Left ventricle myocardium inferior (tissue), 1 donor: ENCODE measurements at regions not wholly inside any gene's neighbourhood (a gene's known extent, or its start where the extent isn't known, plus 50 kb on each side); places are given as distances from the start of the nearest gene placed in this dataset.

Experiments
- DNase-seq: peaks from one replicate; pipeline ENCODE4 v3.0.0-alpha.2; 2020
- H3K27ac ChIP-seq: fragments of 200-600 bp; replicated peaks from 2 replicates; pipeline ENCODE4 v1.8.0; 2021
- H3K27me3 ChIP-seq: fragments of 200-600 bp; 2 replicates; pipeline ENCODE4 v1.8.0; 2021; ENCODE audit warnings: low read depth
- H3K36me3 ChIP-seq: fragments of 200-600 bp; 2 replicates; pipeline ENCODE4 v1.8.0; 2021
- H3K4me1 ChIP-seq: fragments of 200-600 bp; 2 replicates; pipeline ENCODE4 v1.8.0; 2021
- H3K4me3 ChIP-seq: fragments of 200-600 bp; 2 replicates; pipeline ENCODE4 v1.8.0; 2021; ENCODE audit warnings: mild to moderate bottlenecking, moderate library complexity
- H3K9me3 ChIP-seq: fragments of 200-600 bp; replicated peaks from 2 replicates; pipeline ENCODE4 v1.8.0; 2021
- CTCF ChIP-seq: fragments of 200-600 bp; IDR thresholded peaks from 2 replicates; pipeline ENCODE4 v1.8.0; 2021; ENCODE audit warnings: antibody characterized with exemption, mild to moderate bottlenecking, borderline replicate concordance
- intact Hi-C: fragments of 100-400 bp; cut with micrococcal nuclease; formaldehyde crosslinking; loops from one replicate; pipeline ENCODE4 v1.11.0; 2022
- donor health status: DM: no; HTN: yes; CAD: no; lungs with severe emphysema.

DNA sequence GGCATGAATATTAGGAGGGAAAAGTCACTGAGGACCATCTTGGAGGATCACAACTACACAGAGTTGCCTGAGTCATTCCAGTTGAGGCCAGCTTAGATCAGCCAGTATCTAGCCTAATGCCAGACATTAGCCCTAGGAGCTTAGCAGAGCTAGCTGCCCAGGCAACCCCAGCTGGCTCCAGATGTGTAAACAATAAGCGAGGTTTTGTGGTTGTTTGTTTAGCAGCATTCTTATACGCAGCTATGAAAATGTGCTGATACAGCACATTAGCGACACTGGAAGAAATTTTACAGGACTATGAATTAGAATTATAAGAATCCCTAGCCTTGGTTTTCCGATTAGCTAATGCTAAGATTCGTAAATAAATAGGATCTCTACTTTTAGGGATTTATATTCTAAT is 59.3 kb downstream of the BTBD3 start:
- Histone ChIP-seq H3K4me3 (no peak overlapping the region), H3K36me3 (no peaks in the 10 kb centered on the region), H3K27ac (no peak overlapping the region), H3K27me3 (no peaks in the 10 kb centered on the region), H3K9me3 (peaks cover 9% of the 10 kb centered on the region), H3K4me1 (peaks cover under 1% of the 10 kb centered on the region)
- no peak for TF ChIP-seq CTCF
- intact Hi-C loops, result no loop called here
- DNase-seq, result no peak

DNA sequence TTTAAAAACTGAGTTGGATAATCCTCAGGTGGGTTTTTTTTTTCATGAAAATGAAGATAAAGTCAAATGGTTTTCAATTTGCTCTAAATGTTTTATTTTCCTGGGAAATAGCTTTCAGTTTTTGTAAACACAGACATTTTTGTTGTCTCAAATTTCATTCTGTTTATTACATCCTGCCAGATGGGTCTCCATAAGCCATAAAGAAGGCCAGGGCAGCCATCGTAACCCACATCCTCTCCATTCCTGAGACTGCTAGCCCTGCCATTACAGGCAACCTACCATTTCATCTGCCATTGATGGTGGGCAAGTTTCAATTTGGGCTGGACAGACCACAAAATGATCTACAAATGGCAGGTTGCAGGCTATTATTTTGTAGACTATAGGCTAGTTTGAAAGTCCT is 60.8 kb downstream of the BTBD3 start:
- Histone ChIP-seq H3K9me3 (peaks cover 9% of the 10 kb centered on the region), H3K27ac (no peak overlapping the region), H3K4me3 (no peak overlapping the region), H3K27me3 (no peaks in the 10 kb centered on the region), H3K36me3 (no peaks in the 10 kb centered on the region), H3K4me1 (peaks cover 6% of the 10 kb centered on the region)
- intact Hi-C loops, result no loop called here
- no peak for TF ChIP-seq CTCF
- DNase-seq, result no peak

DNA sequence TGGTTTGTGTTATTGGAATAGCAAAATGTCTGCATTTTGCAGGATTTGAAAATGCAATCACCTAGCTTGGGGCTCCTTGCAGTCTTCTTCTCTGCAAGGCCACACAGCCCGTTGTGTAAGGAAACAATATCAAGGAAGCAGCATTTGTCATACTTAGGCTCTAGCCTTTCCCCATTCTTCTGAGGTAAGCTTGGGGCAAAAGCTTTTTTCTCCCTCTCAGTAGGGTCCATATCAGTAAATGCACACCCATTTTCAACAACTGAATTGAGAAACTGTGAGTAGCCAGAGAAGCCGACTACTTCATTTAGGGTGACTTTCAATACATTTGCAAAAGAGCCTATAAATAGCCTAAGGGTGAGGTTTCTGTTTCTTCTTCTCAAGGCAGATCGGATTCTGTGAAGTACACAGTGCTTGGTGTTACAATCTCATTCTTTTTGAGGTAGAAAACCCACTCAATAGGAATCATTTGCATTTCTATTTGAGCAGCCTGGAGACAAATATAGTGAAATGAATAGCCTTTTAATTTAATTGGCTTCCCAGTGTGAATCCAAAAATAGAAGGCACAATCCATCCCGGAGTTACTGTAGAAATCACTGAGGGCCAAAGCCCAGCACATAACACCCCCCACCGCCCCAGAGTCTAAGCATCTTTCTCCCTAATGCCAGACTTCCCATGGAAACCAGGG is 61.8 kb downstream of the BTBD3 start:
- Histone ChIP-seq H3K4me3 (no peak overlapping the region), H3K27ac (no peak overlapping the region), H3K9me3 (peaks cover 9% of the 10 kb centered on the region), H3K27me3 (no peaks in the 10 kb centered on the region), H3K4me1 (peaks cover 6% of the 10 kb centered on the region), H3K36me3 (no peaks in the 10 kb centered on the region)
- no peak for DNase-seq
- intact Hi-C loops, result no loop called here
- TF ChIP-seq CTCF, result no peak

DNA sequence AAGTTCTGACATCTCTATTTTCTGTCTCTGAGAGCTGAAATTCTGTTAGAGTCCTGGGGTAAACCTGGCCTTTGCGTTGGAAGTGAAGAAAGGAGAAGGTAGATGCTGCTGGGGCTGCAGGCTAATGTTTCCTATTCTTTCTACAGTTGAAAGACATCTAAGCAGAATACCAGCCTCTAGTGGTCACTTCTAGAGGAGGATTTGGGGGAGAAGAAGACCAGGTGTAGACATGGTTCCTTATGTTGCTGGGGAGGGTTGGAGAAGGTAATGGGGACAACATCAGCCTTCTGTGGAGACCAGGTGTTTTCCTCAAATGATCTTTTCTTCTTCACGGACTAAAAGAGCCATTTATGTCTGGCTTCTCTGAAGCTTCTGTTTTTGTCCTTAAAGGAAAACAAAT is 62.6 kb downstream of the BTBD3 start:
- intact Hi-C loops, result no loop called here
- TF ChIP-seq CTCF, result no peak
- H3K27me3 ChIP-seq, result no peaks in the 10 kb centered on the region
- no peak overlapping the region for H3K4me3 ChIP-seq
- no peaks in the 10 kb centered on the region for H3K36me3 ChIP-seq
- peaks cover 10% of the 10 kb centered on the region for H3K4me1 ChIP-seq
- no peak for DNase-seq
- peaks cover 9% of the 10 kb centered on the region for H3K9me3 ChIP-seq
- H3K27ac ChIP-seq, result no peak overlapping the region

DNA sequence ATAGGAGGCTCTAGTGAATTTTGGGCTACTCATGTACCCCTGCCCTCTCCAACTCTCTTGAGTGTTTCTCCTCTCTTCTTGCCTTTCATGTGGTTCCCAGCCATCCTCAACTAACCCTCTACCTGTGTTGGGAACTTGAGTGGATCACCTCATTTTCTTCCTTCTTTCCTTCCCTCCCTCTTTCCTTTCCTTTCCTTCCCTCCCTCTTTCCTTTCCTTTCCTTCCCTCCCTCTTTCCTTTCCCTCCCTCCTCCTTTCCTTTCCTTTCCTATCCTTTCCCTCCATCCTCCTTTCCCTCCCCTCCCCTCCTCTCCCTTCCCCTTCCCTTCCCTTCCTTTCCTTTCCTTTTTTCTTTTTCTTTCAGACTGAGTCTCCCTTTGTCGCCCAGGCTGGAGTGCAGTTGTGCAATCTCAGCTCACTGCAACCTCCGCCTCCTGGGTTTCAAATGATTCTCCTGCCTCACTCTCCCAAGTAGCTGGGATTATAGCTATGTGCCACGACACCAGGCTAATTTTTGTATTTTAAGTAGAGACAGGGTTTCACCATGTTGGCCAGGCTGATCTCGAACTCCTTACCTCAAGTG is 63.8 kb downstream of the BTBD3 start:
- Histone ChIP-seq H3K27me3 (no peaks in the 10 kb centered on the region), H3K4me1 (peaks cover 15% of the 10 kb centered on the region), H3K27ac (no peak overlapping the region), H3K36me3 (no peaks in the 10 kb centered on the region), H3K9me3 (peaks cover 5% of the 10 kb centered on the region), H3K4me3 (no peak overlapping the region)
- no peak for TF ChIP-seq CTCF
- intact Hi-C loops, result no loop called here
- no peak for DNase-seq
